NB4 (cell line): ENCODE measurements at regions not wholly inside any gene's neighbourhood (a gene's known extent, or its start where the extent isn't known, plus 50 kb on each side); places are given as distances from the start of the nearest gene placed in this dataset.

Experiments used
- POLR2A ChIP-seq: IDR thresholded peaks from 2 replicates; pipeline ENCODE4 v1.6.1; 2011; ENCODE audit warnings: mild to moderate bottlenecking; ENCODE audit not compliant: insufficient read length; ENCODE audit errors: extremely low read depth
- TF ChIP-seq, protein P1 (sequence below): IDR thresholded peaks from one replicate; pipeline ENCODE4 v1.5.1; 2012; ENCODE audit warnings: low read depth, low read length

DNA sequence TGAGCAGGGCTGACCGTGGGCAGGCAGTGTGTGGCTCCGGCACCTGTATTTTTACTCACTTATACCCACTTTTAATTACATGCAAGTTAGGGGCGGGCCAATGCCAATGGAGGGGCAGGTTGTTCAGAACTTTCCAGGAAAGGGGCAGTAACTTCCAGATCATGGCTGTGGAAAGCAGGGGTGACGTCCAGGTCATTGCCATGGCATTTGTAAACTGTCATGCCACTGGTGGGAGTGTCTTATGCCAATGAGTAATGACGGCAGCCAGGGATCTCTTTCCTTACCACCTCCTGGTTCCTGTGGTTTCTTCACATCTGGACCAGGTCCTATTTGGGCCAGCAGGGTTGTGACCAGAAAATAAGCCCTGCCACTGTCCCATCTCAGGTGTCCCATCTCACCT is 258.7 kb downstream of the THBS2 start:
- TF ChIP-seq, protein P1, sequence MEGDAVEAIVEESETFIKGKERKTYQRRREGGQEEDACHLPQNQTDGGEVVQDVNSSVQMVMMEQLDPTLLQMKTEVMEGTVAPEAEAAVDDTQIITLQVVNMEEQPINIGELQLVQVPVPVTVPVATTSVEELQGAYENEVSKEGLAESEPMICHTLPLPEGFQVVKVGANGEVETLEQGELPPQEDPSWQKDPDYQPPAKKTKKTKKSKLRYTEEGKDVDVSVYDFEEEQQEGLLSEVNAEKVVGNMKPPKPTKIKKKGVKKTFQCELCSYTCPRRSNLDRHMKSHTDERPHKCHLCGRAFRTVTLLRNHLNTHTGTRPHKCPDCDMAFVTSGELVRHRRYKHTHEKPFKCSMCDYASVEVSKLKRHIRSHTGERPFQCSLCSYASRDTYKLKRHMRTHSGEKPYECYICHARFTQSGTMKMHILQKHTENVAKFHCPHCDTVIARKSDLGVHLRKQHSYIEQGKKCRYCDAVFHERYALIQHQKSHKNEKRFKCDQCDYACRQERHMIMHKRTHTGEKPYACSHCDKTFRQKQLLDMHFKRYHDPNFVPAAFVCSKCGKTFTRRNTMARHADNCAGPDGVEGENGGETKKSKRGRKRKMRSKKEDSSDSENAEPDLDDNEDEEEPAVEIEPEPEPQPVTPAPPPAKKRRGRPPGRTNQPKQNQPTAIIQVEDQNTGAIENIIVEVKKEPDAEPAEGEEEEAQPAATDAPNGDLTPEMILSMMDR, result no peak
- no peak for TF ChIP-seq POLR2A
